ENCODE measurements at regions not wholly inside any gene's neighbourhood (a gene's known extent, or its start where the extent isn't known, plus 50 kb on each side); places are given as distances from the start of the nearest gene placed in this dataset.

DNA sequence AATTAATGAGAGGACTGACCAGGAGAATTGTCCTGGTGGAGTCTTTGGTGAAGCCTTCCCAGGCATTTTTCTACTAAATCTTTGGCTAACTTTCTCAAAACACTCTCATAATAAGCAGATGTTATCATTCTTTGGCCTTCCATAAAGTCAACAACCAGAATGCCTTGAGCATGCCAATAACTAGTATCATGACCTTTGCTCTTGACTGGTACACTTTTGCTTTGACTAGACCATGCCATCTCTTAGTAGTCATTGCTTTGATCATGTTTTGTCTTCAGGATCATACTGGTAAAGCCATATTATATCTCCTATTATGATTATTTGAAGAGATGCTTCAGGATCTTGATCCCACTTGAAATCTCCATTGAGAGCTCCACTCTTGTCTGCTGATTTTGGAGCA is 506.9 kb downstream of the ELAVL2 start:
- no peak for TF ChIP-seq CTCF (IDR thresholded peaks at IDR 0.05; ENCODE audit: low read depth, low read length)
- no peak for TF ChIP-seq POLR2A (IDR thresholded peaks at IDR 0.05; ENCODE audit: extremely low read depth, insufficient read length)
- TF ChIP-seq MAX (IDR thresholded peaks at IDR 0.05; ENCODE audit: low read depth, low read length), result no peak
